Osteocyte (in vitro differentiated cells): ENCODE measurements at regions not wholly inside any gene's neighbourhood (a gene's known extent, or its start where the extent isn't known, plus 50 kb on each side); places are given as distances from the start of the nearest gene placed in this dataset.

Source experiments
- DNase-seq: peaks from one replicate; pipeline ENCODE4 v3.0.0; 2021; ENCODE audit warnings: mixed read lengths; ENCODE audit not compliant: unreplicated experiment; ENCODE audit errors: extremely low spot score
- H3K27ac Mint-ChIP-seq: one replicate; pipeline ENCODE4 v1.8.0; 2021; ENCODE audit warnings: mild to moderate bottlenecking, mixed read lengths; ENCODE audit not compliant: unreplicated experiment
- H3K27me3 Mint-ChIP-seq: one replicate; pipeline ENCODE4 v1.8.0; 2021; ENCODE audit warnings: mixed read lengths; ENCODE audit not compliant: unreplicated experiment
- H3K36me3 Mint-ChIP-seq: one replicate; pipeline ENCODE4 v1.8.0; 2021; ENCODE audit warnings: mixed read lengths; ENCODE audit not compliant: unreplicated experiment
- H3K4me1 Mint-ChIP-seq: one replicate; pipeline ENCODE4 v1.8.0; 2021; ENCODE audit warnings: mixed read lengths; ENCODE audit not compliant: unreplicated experiment
- H3K4me3 Mint-ChIP-seq: one replicate; pipeline ENCODE4 v1.8.0; 2021; ENCODE audit warnings: mild to moderate bottlenecking, moderate library complexity, mixed read lengths; ENCODE audit not compliant: unreplicated experiment
- H3K9me3 Mint-ChIP-seq: one replicate; pipeline ENCODE4 v1.8.0; 2021; ENCODE audit warnings: mixed read lengths; ENCODE audit not compliant: unreplicated experiment
- TF ChIP-seq, protein P1 (sequence below): fragments of 200-600 bp; sonication (generic); IDR thresholded peaks from 2 replicates; pipeline ENCODE4 v1.5.0; 2021; ENCODE audit warnings: antibody characterized with exemption, mild to moderate bottlenecking, moderate library complexity

DNA sequence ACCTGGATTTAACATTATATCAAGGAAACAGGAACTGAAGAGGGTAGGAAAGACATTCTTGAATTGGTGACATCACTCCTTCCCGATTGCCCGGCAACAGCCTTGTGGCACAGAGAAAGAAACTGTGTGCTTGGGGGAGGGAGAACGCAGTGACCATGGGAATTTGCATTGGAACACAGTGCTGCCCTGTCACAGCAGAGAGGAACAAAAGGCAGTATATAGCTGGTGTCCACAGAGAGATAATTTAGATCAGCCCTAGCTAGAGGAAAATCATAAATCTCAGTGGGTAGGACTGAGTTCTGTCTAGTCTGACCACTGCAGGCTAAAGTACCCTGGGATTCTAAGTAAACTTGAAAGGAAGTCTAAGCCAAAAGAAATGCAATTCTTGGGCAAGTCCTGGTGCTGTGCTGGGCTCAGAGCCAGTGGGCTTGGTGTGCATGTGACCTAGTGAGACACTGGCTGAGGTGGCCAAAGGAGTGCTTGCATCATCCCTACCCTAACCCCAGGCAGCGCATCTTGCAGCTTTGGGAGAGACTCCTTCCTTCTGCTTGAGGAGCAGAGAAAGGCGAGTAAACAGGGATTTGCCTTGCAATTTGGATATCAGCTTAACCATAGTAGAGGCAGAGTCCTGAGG, 697.6 kb downstream of the HACE1 start:
- H3K27ac Mint-ChIP-seq = no peak overlapping the region
- TF ChIP-seq, protein P1, sequence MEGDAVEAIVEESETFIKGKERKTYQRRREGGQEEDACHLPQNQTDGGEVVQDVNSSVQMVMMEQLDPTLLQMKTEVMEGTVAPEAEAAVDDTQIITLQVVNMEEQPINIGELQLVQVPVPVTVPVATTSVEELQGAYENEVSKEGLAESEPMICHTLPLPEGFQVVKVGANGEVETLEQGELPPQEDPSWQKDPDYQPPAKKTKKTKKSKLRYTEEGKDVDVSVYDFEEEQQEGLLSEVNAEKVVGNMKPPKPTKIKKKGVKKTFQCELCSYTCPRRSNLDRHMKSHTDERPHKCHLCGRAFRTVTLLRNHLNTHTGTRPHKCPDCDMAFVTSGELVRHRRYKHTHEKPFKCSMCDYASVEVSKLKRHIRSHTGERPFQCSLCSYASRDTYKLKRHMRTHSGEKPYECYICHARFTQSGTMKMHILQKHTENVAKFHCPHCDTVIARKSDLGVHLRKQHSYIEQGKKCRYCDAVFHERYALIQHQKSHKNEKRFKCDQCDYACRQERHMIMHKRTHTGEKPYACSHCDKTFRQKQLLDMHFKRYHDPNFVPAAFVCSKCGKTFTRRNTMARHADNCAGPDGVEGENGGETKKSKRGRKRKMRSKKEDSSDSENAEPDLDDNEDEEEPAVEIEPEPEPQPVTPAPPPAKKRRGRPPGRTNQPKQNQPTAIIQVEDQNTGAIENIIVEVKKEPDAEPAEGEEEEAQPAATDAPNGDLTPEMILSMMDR = no peak
- H3K9me3 Mint-ChIP-seq = peaks cover 22% of the 10 kb centered on the region
- no peaks in the 10 kb centered on the region for H3K36me3 Mint-ChIP-seq
- H3K4me1 Mint-ChIP-seq = peaks cover 3% of the 10 kb centered on the region
- no peak for DNase-seq
- H3K4me3 Mint-ChIP-seq = no peak overlapping the region
- peaks cover 3% of the 10 kb centered on the region for H3K27me3 Mint-ChIP-seq

DNA sequence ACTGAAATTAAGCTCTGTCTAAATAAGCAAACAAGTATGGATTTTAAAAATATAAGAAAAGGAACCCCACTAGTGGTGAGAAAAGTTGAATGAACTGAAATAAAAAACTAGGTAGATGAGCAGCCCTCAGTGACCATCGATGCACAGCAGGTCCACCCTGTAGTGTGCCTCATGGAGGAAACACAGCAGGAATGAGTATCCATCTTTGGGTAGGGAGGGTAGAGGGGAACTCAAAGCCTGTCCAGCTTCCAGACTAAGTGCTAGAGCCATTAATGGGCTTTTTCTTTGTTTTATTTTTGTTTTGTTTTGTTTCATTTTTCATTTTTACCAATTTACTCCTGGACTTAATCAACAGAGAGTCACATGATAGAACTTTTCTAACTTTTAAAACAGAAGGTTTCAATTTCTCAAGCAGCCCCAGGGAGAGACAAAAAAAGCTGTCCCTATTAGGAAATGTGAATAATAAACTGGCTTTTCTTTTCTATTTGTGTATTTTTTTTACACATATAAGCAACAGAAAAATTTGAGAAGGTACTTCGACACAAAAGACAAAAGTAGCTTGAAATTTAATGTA, 700.6 kb downstream of the HACE1 start:
- Mint-ChIP-seq H3K4me3 (no peak overlapping the region), H3K27me3 (no peaks in the 10 kb centered on the region), H3K36me3 (no peaks in the 10 kb centered on the region), H3K27ac (no peak overlapping the region), H3K9me3 (peaks cover 7% of the 10 kb centered on the region), H3K4me1 (peaks cover 3% of the 10 kb centered on the region)
- no peak for DNase-seq
- TF ChIP-seq, protein P1 = no peak

DNA sequence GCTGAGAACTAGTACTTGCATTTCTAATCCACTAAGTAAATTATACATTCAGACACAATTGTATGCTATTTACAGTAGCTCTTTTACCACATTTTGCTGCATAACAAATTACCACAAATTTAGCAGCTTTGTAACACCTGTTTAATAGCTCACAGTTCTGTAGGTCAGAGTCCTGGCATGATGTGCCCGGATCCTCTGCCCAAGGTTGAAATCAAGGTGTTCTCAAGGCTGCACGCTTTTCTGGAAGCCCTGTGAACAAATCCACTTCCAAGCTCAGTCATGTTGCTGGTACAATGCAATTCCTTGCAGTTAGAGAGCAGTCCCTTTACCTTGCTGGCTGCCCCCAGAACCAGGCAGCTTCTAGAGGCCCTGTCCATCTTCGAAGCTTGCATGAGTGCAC, 716.0 kb downstream of the HACE1 start:
- DNase-seq = no peak
- Mint-ChIP-seq H3K27ac (no peak overlapping the region), H3K36me3 (no peaks in the 10 kb centered on the region), H3K4me3 (no peak overlapping the region), H3K27me3 (peaks cover under 1% of the 10 kb centered on the region), H3K9me3 (peaks cover 7% of the 10 kb centered on the region), H3K4me1 (no peaks in the 10 kb centered on the region)
- TF ChIP-seq, protein P1 = no peak

DNA sequence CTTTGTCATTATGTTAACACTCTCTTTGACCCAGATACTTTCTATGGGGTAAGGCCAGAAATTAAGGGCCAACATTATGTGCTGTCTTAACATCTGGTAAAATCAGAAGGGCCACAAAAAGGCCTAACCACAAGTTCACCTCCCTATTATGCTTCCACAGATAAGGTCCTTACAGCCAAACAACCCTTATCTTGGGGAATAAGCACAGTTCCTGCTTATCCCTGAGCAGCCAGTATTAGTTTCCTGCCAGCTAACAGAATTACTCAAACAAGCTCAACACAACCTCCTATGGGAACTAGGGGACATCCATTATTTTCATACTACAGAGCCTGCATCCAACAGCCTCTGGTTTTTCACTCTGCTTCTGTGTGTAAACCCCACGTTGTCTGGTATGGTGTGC, 724.8 kb downstream of the HACE1 start:
- Mint-ChIP-seq H3K27me3 (no peaks in the 10 kb centered on the region), H3K9me3 (no peaks in the 10 kb centered on the region), H3K4me1 (no peaks in the 10 kb centered on the region), H3K27ac (no peak overlapping the region), H3K4me3 (no peak overlapping the region), H3K36me3 (no peaks in the 10 kb centered on the region)
- DNase-seq = no peak
- TF ChIP-seq, protein P1 = no peak

DNA sequence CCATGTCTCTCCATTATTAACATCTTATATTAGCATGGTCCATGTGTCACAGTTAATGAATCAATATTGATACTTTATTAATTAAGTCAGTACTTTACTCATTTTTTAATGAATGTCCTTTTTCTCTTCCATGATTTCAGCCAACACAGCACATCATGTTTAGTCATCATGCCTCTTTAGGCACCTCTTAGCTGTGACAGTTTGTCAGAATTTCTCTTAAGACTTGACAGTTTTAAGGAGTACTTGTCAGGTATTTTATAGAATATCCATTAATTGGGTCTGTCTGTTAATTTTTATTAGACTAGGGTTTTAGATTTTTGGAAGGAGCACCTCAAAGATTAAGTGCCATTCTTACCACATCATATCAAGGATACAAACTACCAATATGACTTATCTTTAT, 729.4 kb downstream of the HACE1 start:
- H3K27ac Mint-ChIP-seq = no peak overlapping the region
- no peaks in the 10 kb centered on the region for H3K27me3 Mint-ChIP-seq
- no peak for DNase-seq
- TF ChIP-seq, protein P1 = no peak
- no peak overlapping the region for H3K4me3 Mint-ChIP-seq
- H3K36me3 Mint-ChIP-seq = no peaks in the 10 kb centered on the region
- no peaks in the 10 kb centered on the region for H3K9me3 Mint-ChIP-seq
- H3K4me1 Mint-ChIP-seq = peaks cover 5% of the 10 kb centered on the region
